Prostate gland (tissue), 2 donors: ENCODE measurements at regions not wholly inside any gene's neighbourhood (a gene's known extent, or its start where the extent isn't known, plus 50 kb on each side); places are given as distances from the start of the nearest gene placed in this dataset.

Experiments
- DNase-seq: peaks from one replicate; pipeline ENCODE4 v3.0.0-alpha.2; 2019; ENCODE audit warnings: low spot score
- H3K27ac ChIP-seq, 2 donors: fragments of 200-600 bp; sonication (generic); 2 replicates each; pipeline ENCODE4 v1.5.1; 2017 to 2019
- H3K27me3 ChIP-seq: fragments of 200-600 bp; sonication (generic); replicated peaks from 2 replicates; pipeline ENCODE4 v1.5.1; 2019; ENCODE audit not compliant: insufficient read depth
- H3K36me3 ChIP-seq, 2 donors: fragments of 200-600 bp; sonication (generic); 1 replicate in 1 of 2; 2 replicates in 1 of 2; pipeline versions ENCODE4 v1.5.1 to v1.8.1; 2017 to 2019
- H3K4me1 ChIP-seq: fragments of 200-600 bp; sonication (generic); replicated peaks from 2 replicates; pipeline ENCODE4 v1.5.1; 2019
- H3K4me3 ChIP-seq, 2 donors: fragments of 200-600 bp; sonication (generic); 2 replicates each; pipeline ENCODE4 v1.5.1; 2017 to 2019
- H3K9me3 ChIP-seq: fragments of 200-600 bp; sonication (generic); 2 replicates; pipeline ENCODE4 v1.5.1; 2017
- POLR2A ChIP-seq: fragments of 450-650 bp; IDR thresholded peaks from one replicate; pipeline ENCODE4 v1.6.1; 2016; ENCODE audit warnings: antibody characterized with exemption, mild to moderate bottlenecking
- POLR2AphosphoS5 ChIP-seq: sonication (generic); formaldehyde crosslinking; IDR thresholded peaks from one replicate; pipeline ENCODE4 v1.6.1; 2017; ENCODE audit warnings: antibody characterized with exemption
- WGBS: methylation state at CpG from one replicate; pipeline ENCODE4 v1.1.5; 2018; 5-methylcytosine and 5-hydroxymethylcytosine counted together
- intact Hi-C: fragments of 100-400 bp; cut with DNase I; formaldehyde crosslinking; loops from one replicate; pipeline ENCODE4 v1.14.2; 2022
- TF ChIP-seq, protein P1 (sequence below), 4 experiments: fragments of 200-600 bp in 2 of 4; fragments of 450-650 bp in 2 of 4; sonication (generic) in 2 of 4; IDR thresholded peaks; 1 replicate in 3 of 4; 2 replicates in 1 of 4; pipeline ENCODE4 v1.5.1; 2016 to 2019; ENCODE audit warnings: antibody characterized with exemption in 4 of 4, mild to moderate bottlenecking in 2 of 4, moderate library complexity in 2 of 4

- WGBS: 94% methylated on average over 3 of the region's 4 CpGs
- no peaks in the 10 kb centered on the region for H3K36me3 ChIP-seq
- H3K4me1 ChIP-seq: no peaks in the 10 kb centered on the region
- H3K27me3 ChIP-seq: no peaks in the 10 kb centered on the region
- H3K4me3 ChIP-seq: no peak overlapping the region
- intact Hi-C loops: no loop called here
- DNase-seq: no peak
- H3K27ac ChIP-seq: no peak overlapping the region
- TF ChIP-seq, protein P1, sequence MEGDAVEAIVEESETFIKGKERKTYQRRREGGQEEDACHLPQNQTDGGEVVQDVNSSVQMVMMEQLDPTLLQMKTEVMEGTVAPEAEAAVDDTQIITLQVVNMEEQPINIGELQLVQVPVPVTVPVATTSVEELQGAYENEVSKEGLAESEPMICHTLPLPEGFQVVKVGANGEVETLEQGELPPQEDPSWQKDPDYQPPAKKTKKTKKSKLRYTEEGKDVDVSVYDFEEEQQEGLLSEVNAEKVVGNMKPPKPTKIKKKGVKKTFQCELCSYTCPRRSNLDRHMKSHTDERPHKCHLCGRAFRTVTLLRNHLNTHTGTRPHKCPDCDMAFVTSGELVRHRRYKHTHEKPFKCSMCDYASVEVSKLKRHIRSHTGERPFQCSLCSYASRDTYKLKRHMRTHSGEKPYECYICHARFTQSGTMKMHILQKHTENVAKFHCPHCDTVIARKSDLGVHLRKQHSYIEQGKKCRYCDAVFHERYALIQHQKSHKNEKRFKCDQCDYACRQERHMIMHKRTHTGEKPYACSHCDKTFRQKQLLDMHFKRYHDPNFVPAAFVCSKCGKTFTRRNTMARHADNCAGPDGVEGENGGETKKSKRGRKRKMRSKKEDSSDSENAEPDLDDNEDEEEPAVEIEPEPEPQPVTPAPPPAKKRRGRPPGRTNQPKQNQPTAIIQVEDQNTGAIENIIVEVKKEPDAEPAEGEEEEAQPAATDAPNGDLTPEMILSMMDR (IDR thresholded peaks at IDR 0.05): no peak
- TF ChIP-seq POLR2AphosphoS5 (no peak), POLR2A (no peak)
- H3K9me3 ChIP-seq: no peaks in the 10 kb centered on the region
These were observed 92.0 kb downstream of the PJA1 start for GRCh38 chrX:69073241-69073640.

DNA sequence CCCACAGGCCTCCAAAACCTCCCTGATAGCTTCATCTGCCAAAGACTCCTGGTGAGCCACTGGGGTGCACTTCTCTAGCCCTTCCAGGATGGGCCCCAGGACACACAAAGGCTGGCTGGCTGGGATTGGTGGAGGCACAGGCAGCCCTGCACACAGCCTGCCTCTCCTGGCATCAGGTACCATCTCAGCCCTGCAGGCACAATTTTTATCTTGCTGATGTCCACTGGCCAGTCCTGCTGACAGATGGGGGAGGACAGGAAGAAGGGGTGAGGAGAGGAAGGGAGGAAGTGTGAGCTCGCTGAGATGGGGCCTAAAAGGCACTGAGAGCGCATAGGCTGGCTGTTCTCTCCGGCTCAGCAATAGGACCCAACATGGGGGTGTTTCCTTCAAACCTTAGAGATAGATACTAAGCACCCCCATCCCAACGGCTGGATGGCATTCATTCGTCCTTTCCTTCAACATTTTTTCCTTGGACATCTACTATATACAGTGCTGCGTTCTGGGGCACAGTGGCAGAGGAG is 92.7 kb downstream of the PJA1 start:
- 90% methylated on average over 6 of the region's 6 CpGs for WGBS
- Histone ChIP-seq H3K9me3 (no peaks in the 10 kb centered on the region), H3K36me3 (no peaks in the 10 kb centered on the region), H3K27me3 (no peaks in the 10 kb centered on the region), H3K27ac (no peak overlapping the region), H3K4me1 (no peaks in the 10 kb centered on the region), H3K4me3 (no peak overlapping the region)
- intact Hi-C loops: no loop called here
- no peak for DNase-seq
- TF ChIP-seq, protein P1 (IDR thresholded peaks at IDR 0.05): no peak
- TF ChIP-seq POLR2AphosphoS5 (no peak), POLR2A (no peak)

GRCh38 chrX:69070949-69071650 is 94.2 kb downstream of the PJA1 start:
- no peak for DNase-seq
- Histone ChIP-seq H3K27me3 (no peaks in the 10 kb centered on the region), H3K9me3 (no peaks in the 10 kb centered on the region), H3K4me1 (no peaks in the 10 kb centered on the region), H3K4me3 (no peak overlapping the region), H3K36me3 (no peaks in the 10 kb centered on the region), H3K27ac (no peak overlapping the region)
- TF ChIP-seq, protein P1 (IDR thresholded peaks at IDR 0.05): no peak
- TF ChIP-seq POLR2A: no peak
- no peak for TF ChIP-seq POLR2AphosphoS5
- 50% methylated on average over 11 of the region's 12 CpGs for WGBS
- intact Hi-C loops: no loop called here

DNA sequence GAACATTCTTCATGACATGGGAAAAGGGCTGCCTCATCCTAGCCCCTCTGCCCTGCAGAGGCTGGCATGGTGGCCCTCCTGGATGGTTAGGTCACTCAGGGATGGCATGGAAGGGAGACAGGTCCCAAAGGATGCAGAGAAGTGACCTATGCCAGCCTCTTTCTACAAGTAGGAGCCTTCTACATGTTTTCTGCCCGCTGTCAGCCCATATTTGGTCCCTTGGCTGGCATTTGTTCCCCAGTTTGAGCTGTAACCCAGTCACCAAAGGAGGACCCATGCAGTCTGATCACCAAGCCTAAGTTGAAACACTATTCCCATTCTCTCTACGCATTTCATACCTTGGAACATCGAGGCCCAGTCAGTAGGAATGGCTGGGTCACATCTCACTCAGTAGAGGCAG is 95.4 kb downstream of the PJA1 start:
- TF ChIP-seq POLR2AphosphoS5: no peak
- DNase-seq: no peak
- Histone ChIP-seq H3K9me3 (no peaks in the 10 kb centered on the region), H3K27ac (no peak overlapping the region), H3K4me1 (no peaks in the 10 kb centered on the region), H3K27me3 (no peaks in the 10 kb centered on the region), H3K4me3 (no peak overlapping the region), H3K36me3 (no peaks in the 10 kb centered on the region)
- 100% methylated on average over 3 of the region's 3 CpGs for WGBS
- intact Hi-C loops: loop anchor here (10.0 kb wide), 2 partner anchors 155 to 215 kb away; no protein-coding TSS in a partner anchor

- H3K36me3 ChIP-seq: no peaks in the 10 kb centered on the region
- H3K4me3 ChIP-seq: no peak overlapping the region
- no peaks in the 10 kb centered on the region for H3K9me3 ChIP-seq
- WGBS: 94% methylated on average over 4 of the region's 4 CpGs
- intact Hi-C loops: loop anchor here (10.0 kb wide), 2 partner anchors 156 to 216 kb away; no protein-coding TSS in a partner anchor
- no peaks in the 10 kb centered on the region for H3K4me1 ChIP-seq
- no peak overlapping the region for H3K27ac ChIP-seq
- DNase-seq: no peak
- H3K27me3 ChIP-seq: no peaks in the 10 kb centered on the region
- TF ChIP-seq POLR2AphosphoS5: no peak
- no peak for TF ChIP-seq POLR2A
- TF ChIP-seq, protein P1 (IDR thresholded peaks at IDR 0.05): no peak
These were observed 96.2 kb downstream of the PJA1 start for GRCh38 chrX:69069086-69069445.
